Endothelial cell of umbilical vein (primary cell): ENCODE measurements at regions not wholly inside any gene's neighbourhood (a gene's known extent, or its start where the extent isn't known, plus 50 kb on each side); places are given as distances from the start of the nearest gene placed in this dataset.

ENCODE experiments used
- BruUV-seq: library from RNA; stranded (reverse); fragments of 400-500 nt; replicated peaks from 2 replicates; lab custom pipeline; 2021; lab: Mats Ljungman, UMichigan
- CTCF ChIA-PET: fragments of 300-600, 350-600 bp; sonication (Branson Sonifier 250); formaldehyde crosslinking; loops from one replicate; lab custom pipeline; 2021; ENCODE audit warnings: antibody characterized with exemption, inconsistent platforms; lab: Charles Lee
- POLR2A ChIA-PET: fragments of 300-600, 350-600 bp; sonication (Branson Sonifier 250); formaldehyde crosslinking; loops from one replicate; lab custom pipeline; 2021; ENCODE audit warnings: antibody characterized with exemption, inconsistent platforms; lab: Charles Lee
- DNase-seq: peaks from one replicate; pipeline ENCODE4 v3.0.0-alpha.2; 2011; ENCODE audit warnings: low read depth, low spot score
- FAIRE-seq: peaks from 2 replicates; lab custom pipeline; 2011; peaks lifted over from hg19 to GRCh38; lab: Jason Lieb, UNC
- H2AFZ ChIP-seq: 2 replicates; pipeline ENCODE4 v1.6.0; 2012; ENCODE audit warnings: low read depth, low read length, control low read depth, inconsistent platforms
- H3K27ac ChIP-seq: 2 replicates; pipeline ENCODE4 v1.5.1; 2011; ENCODE audit warnings: low read depth, mild to moderate bottlenecking, control low read depth, low read length, moderate library complexity; ENCODE audit not compliant: insufficient read depth
- H3K27me3 ChIP-seq, 2 experiments: 2 replicates each; pipeline versions ENCODE4 v1.6.0 to v1.6.1; 2011; ENCODE audit warnings: low read length in 2 of 2, mixed read lengths in 1 of 2; ENCODE audit not compliant: control insufficient read depth in 2 of 2, insufficient read depth in 2 of 2
- H3K36me3 ChIP-seq, 2 experiments: 2 replicates in 1 of 2; 3 replicates in 1 of 2; pipeline ENCODE4 v1.5.1; 2011; ENCODE audit warnings: low read length in 2 of 2, mild to moderate bottlenecking in 1 of 2, moderate library complexity in 1 of 2; ENCODE audit not compliant: control insufficient read depth in 2 of 2, insufficient read depth in 2 of 2; ENCODE audit errors: extremely low read depth in 1 of 2
- H3K4me1 ChIP-seq: 3 replicates; pipeline ENCODE4 v1.5.1; 2011; ENCODE audit warnings: mild to moderate bottlenecking, low read length; ENCODE audit not compliant: control insufficient read depth, insufficient read depth; ENCODE audit errors: extremely low read depth
- H3K4me2 ChIP-seq: 2 replicates; pipeline ENCODE4 v1.6.1; 2011; ENCODE audit warnings: low read length, control low read depth, mixed read lengths; ENCODE audit not compliant: insufficient read depth
- H3K4me3 ChIP-seq, 3 experiments: fragments of 200-600 bp in 1 of 3; sonication (generic), shearing (Covaris generic) in 1 of 3; replicated peaks in 1 of 3; 2 replicates each; pipeline ENCODE4 v1.5.1; 2011 to 2016; ENCODE audit warnings: control low read depth in 3 of 3, low read length in 3 of 3, mild to moderate bottlenecking in 2 of 3, inconsistent platforms in 1 of 3, low read depth in 1 of 3, moderate library complexity in 1 of 3; ENCODE audit not compliant: insufficient read depth in 1 of 3
- H3K79me2 ChIP-seq: 2 replicates; pipeline ENCODE4 v1.6.0; 2012; ENCODE audit warnings: low read length, inconsistent platforms; ENCODE audit not compliant: control insufficient read depth, insufficient read depth
- H3K9ac ChIP-seq: replicated peaks from 2 replicates; pipeline ENCODE3; 2011; ENCODE audit warnings: low read length, control low read depth; ENCODE audit not compliant: insufficient read depth; ENCODE audit errors: extremely low read depth
- H3K9me1 ChIP-seq: replicated peaks from 3 replicates; pipeline ENCODE4 v1.6.0; 2011; ENCODE audit warnings: mild to moderate bottlenecking, low read length; ENCODE audit not compliant: control insufficient read depth, insufficient read depth; ENCODE audit errors: extremely low read depth
- H3K9me3 ChIP-seq: replicated peaks from 2 replicates; pipeline ENCODE4 v1.5.1; 2012; ENCODE audit warnings: low read length, inconsistent platforms; ENCODE audit not compliant: control insufficient read depth, insufficient read depth
- H4K20me1 ChIP-seq: replicated peaks from 2 replicates; pipeline ENCODE3; 2011; ENCODE audit warnings: mild to moderate bottlenecking, low read length; ENCODE audit not compliant: control insufficient read depth, insufficient read depth; ENCODE audit errors: extremely low read depth
- CTCF ChIP-seq, 2 donors: IDR thresholded peaks; 1 replicate in 1 of 2; 2 replicates in 1 of 2; pipeline ENCODE4 v1.5.1; 2011; ENCODE audit warnings: low read length in 2 of 2, mild to moderate bottlenecking in 2 of 2, moderate library complexity in 2 of 2, control low read depth in 1 of 2, inconsistent platforms in 1 of 2, low read depth in 1 of 2; ENCODE audit not compliant: insufficient read depth in 1 of 2; ENCODE audit errors: extremely low read depth in 1 of 2
- EZH2 ChIP-seq: IDR thresholded peaks from 2 replicates; pipeline ENCODE4 v1.6.1; 2012; ENCODE audit warnings: borderline replicate concordance, low read depth, mild to moderate bottlenecking, moderate library complexity, low read length, inconsistent platforms; ENCODE audit not compliant: severe bottlenecking
- FOS ChIP-seq: IDR thresholded peaks from 2 replicates; pipeline ENCODE4 v1.6.1; 2011; ENCODE audit warnings: mild to moderate bottlenecking, low read length, moderate library complexity, borderline replicate concordance; ENCODE audit not compliant: insufficient read depth
- GATA2 ChIP-seq: IDR thresholded peaks from 2 replicates; pipeline ENCODE4 v1.7.0; 2011; ENCODE audit warnings: low read depth, mild to moderate bottlenecking, moderate library complexity, mixed read lengths, low read length; ENCODE audit not compliant: insufficient read length, insufficient read depth
- JUN ChIP-seq: IDR thresholded peaks from 2 replicates; pipeline ENCODE4 v1.6.1; 2011; ENCODE audit warnings: borderline replicate concordance, low read depth; ENCODE audit not compliant: insufficient read length, insufficient read depth
- MAX ChIP-seq: IDR thresholded peaks from 2 replicates; pipeline ENCODE4 v1.6.1; 2011; ENCODE audit not compliant: insufficient read depth, insufficient read length
- MYC ChIP-seq: IDR thresholded peaks from one replicate; pipeline ENCODE4 v1.6.1; 2011; ENCODE audit warnings: mild to moderate bottlenecking, low read depth, low read length
- POLR2A ChIP-seq: IDR thresholded peaks from 2 replicates; pipeline ENCODE4 v1.6.1; 2012; ENCODE audit warnings: low read depth, mild to moderate bottlenecking, control low read depth, low read length
- POLR2AphosphoS5 ChIP-seq: IDR thresholded peaks from 2 replicates; pipeline ENCODE4 v1.6.1; 2012; ENCODE audit warnings: low read depth, mild to moderate bottlenecking, control low read depth, low read length, moderate library complexity; ENCODE audit not compliant: insufficient read depth
- dilution Hi-C: fragments of 300-500 bp; cut with MboI; formaldehyde crosslinking; loops from one replicate; pipeline ENCODE4 v1.15.0; 2019; ENCODE audit warnings: low sequenced_read_pairs; ENCODE audit not compliant: extremely low pct_ligation_motif_present
- intact Hi-C: fragments of 100-400 bp; cut with micrococcal nuclease; formaldehyde crosslinking; loops from one replicate; pipeline ENCODE4 v1.10.0; 2022

GRCh38 chr2:84238907-84239306 is 220.2 kb downstream of the SUCLG1 start:
- Histone ChIP-seq H4K20me1 (no peaks in the 10 kb centered on the region), H2AFZ (no peak overlapping the region), H3K4me3 (no peak overlapping the region), H3K9me1 (no peaks in the 10 kb centered on the region), H3K9ac (no peak overlapping the region), H3K36me3 (no peaks in the 10 kb centered on the region), H3K9me3 (peaks cover 1% of the 10 kb centered on the region), H3K27me3 (no peaks in the 10 kb centered on the region), H3K79me2 (no peaks in the 10 kb centered on the region), H3K27ac (no peak overlapping the region), H3K4me2 (no peak overlapping the region), H3K4me1 (no peaks in the 10 kb centered on the region)
- no TSS peak for BruUV-seq
- ChIA-PET CTCF (no interaction called here), POLR2A (no interaction called here)
- TF ChIP-seq EZH2, result no peak
- no peak for TF ChIP-seq POLR2A
- no peak for TF ChIP-seq POLR2AphosphoS5
- no peak for TF ChIP-seq CTCF (IDR thresholded peaks at IDR 0.05; ENCODE audit: extremely low read depth in 1 of 2, insufficient read depth in 1 of 2, low read depth in 1 of 2, low read length in 2 of 2)
- no peak for TF ChIP-seq MYC
- TF ChIP-seq JUN, result no peak
- no peak for TF ChIP-seq GATA2
- no peak for TF ChIP-seq MAX
- TF ChIP-seq FOS, result no peak
- intact Hi-C loops (no loop called here), dilution Hi-C loops (no loop called here)
- FAIRE-seq (no peak), DNase-seq (no peak)
